ENCODE measurements at regions not wholly inside any gene's neighbourhood (a gene's known extent, or its start where the extent isn't known, plus 50 kb on each side); places are given as distances from the start of the nearest gene placed in this dataset.
"Not testable (repeated sequence)": the region's sequence is repeated elsewhere in the genome, so short reads cannot be mapped to it uniquely, and the experiment has no call there.

DNA sequence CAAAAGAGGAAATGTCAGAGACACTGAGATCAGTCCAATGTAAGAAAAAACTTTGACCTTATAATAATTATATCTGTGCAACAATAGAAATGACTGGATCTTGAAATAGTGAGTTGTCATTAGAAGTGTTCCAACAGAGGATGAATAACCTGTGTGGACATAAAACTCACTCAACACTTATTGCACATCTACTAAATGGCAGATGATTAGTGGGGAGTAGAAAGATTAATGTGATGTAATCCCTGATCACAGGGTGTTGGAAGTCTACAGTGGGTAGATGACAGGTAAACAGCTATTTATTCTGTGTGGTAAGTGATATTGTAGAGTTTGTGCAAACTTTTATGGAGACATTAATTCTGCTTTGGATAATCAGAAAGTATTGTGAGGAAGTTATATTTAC is 177.3 kb upstream of the HMHB1 start:
- peak overlapping the region in 1 of 7 donors; percentile 33 for H3K27ac Mint-ChIP-seq
- Histone ChIP-seq H3K27me3 (ENCODE audit: control insufficient read depth in 2 of 2, insufficient read depth in 2 of 2, low read length in 2 of 2) (no peaks in the 10 kb centered on the region), H3K79me2 (ENCODE audit: insufficient read depth, low read length) (no peaks in the 10 kb centered on the region), H3K4me2 (replicated peaks; ENCODE audit: extremely low read depth, low read length, poor library complexity, severe bottlenecking) (no peak overlapping the region), H3K4me1 (ENCODE audit: control insufficient read depth in 1 of 2, insufficient read depth in 2 of 2, low read length in 2 of 2) (no peaks in the 10 kb centered on the region), H3K27ac (ENCODE audit: low read depth in 1 of 2, low read length in 2 of 2) (no peak overlapping the region), H3K9ac (ENCODE audit: insufficient read depth, low read length, poor library complexity, severe bottlenecking) (no peak overlapping the region), H3K4me3 (replicated peaks in 1 of 3; ENCODE audit: low read depth in 2 of 3, low read length in 3 of 3) (no peak overlapping the region), H2AFZ (ENCODE audit: insufficient read depth, low read depth, low read length, poor library complexity, severe bottlenecking) (no peak overlapping the region), H3K36me3 (replicated peaks in 1 of 2; ENCODE audit: control insufficient read depth in 1 of 2, insufficient read depth in 2 of 2, low read length in 2 of 2) (no peaks in the 10 kb centered on the region), H3K9me3 (replicated peaks in 1 of 2; ENCODE audit: control insufficient read depth in 1 of 2, insufficient read depth in 1 of 2, low read length in 2 of 2) (no peaks in the 10 kb centered on the region), H4K20me1 (ENCODE audit: insufficient read depth, low read length) (no peaks in the 10 kb centered on the region)
- TF ChIP-seq, protein P1, sequence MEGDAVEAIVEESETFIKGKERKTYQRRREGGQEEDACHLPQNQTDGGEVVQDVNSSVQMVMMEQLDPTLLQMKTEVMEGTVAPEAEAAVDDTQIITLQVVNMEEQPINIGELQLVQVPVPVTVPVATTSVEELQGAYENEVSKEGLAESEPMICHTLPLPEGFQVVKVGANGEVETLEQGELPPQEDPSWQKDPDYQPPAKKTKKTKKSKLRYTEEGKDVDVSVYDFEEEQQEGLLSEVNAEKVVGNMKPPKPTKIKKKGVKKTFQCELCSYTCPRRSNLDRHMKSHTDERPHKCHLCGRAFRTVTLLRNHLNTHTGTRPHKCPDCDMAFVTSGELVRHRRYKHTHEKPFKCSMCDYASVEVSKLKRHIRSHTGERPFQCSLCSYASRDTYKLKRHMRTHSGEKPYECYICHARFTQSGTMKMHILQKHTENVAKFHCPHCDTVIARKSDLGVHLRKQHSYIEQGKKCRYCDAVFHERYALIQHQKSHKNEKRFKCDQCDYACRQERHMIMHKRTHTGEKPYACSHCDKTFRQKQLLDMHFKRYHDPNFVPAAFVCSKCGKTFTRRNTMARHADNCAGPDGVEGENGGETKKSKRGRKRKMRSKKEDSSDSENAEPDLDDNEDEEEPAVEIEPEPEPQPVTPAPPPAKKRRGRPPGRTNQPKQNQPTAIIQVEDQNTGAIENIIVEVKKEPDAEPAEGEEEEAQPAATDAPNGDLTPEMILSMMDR (IDR thresholded peaks at IDR 0.05), result no peak
- H3K36me3 Mint-ChIP-seq, result no peaks in the 10 kb centered on the region
- H3K9me3 Mint-ChIP-seq, result no peaks in the 10 kb centered on the region
- no peaks in the 10 kb centered on the region for H3K4me1 Mint-ChIP-seq
- intact Hi-C loops (cut with micrococcal nuclease), result no loop called here
- H3K4me3 Mint-ChIP-seq, result no peak overlapping the region
- H3K27me3 Mint-ChIP-seq (ENCODE audit: low read depth in 3 of 3), result peaks cover 0 to 2% (median 0%) of the 10 kb centered on the region in 3 donors
- DNase-seq, result no peak

DNA sequence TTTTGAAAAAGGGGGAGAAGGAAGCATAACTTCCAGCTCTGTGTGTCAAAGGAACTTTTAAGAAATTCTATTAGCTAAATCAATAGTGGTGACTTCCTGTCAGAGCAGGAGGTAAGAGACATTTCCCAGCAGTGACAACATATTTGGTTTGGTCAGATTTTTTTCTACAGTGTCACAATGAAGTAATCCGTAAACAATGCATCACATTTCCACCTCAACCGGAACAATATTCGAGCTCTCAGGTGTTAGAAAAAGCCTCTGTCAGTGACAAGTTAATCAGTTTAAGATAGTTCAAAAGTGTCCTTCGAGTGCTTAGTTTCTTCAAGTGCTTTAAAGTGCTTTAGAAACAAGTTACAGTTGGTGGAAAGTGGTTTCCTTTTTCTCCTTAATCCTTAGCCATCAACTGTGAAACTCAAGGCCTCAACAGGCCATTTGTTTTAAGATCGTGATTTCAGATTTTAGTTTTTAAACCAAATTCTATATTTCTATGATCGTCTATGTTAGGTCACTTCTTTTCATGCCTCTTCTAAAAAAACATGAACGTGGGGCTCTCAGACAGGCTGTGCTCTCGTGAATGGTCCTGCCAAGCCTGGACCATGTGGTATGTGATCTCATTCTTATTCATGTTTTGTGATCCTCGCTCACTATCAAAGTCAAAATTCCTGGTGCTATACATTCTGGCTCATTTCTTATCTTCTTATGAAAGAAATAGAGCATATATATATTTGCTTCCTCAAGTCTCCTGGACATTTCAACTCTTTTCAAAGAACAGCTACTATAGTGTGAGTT is 181.9 kb upstream of the HMHB1 start:
- H3K36me3 Mint-ChIP-seq, result no peaks in the 10 kb centered on the region

DNA sequence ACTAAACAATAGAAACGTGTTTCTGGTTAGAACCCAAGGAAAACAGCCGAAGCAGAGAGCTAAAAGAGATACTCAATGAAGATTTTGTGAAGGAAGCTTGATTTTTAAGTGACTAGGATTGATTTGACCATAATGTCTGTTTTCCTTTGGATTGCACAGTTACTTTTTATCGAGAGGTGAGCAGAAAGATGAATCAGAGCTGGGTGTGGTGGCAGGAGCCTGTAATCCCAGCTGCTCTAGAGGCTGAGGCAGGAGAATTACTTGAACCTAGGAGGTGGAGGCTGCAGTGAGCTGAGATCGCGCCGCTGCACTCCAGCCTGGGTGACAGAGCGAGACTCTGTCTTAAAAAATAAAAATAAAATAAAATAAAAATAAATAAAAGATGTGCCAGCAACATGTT is 186.9 kb upstream of the HMHB1 start:
- H3K4me2 ChIP-seq (replicated peaks; ENCODE audit: extremely low read depth, low read length, poor library complexity, severe bottlenecking); H3K9me3 Mint-ChIP-seq; H3K4me3 Mint-ChIP-seq; H3K9me3 ChIP-seq (replicated peaks in 1 of 2; ENCODE audit: control insufficient read depth in 1 of 2, insufficient read depth in 1 of 2, low read length in 2 of 2); H3K27ac ChIP-seq (ENCODE audit: low read depth in 1 of 2, low read length in 2 of 2); H3K36me3 ChIP-seq (replicated peaks in 1 of 2; ENCODE audit: control insufficient read depth in 1 of 2, insufficient read depth in 2 of 2, low read length in 2 of 2); H3K79me2 ChIP-seq (ENCODE audit: insufficient read depth, low read length); H3K4me3 ChIP-seq (replicated peaks in 1 of 3; ENCODE audit: low read depth in 2 of 3, low read length in 3 of 3); H4K20me1 ChIP-seq (ENCODE audit: insufficient read depth, low read length); intact Hi-C loops (cut with micrococcal nuclease); H3K4me1 ChIP-seq (ENCODE audit: control insufficient read depth in 1 of 2, insufficient read depth in 2 of 2, low read length in 2 of 2); H3K27me3 ChIP-seq (ENCODE audit: control insufficient read depth in 2 of 2, insufficient read depth in 2 of 2, low read length in 2 of 2); H3K27ac Mint-ChIP-seq; H3K27me3 Mint-ChIP-seq (ENCODE audit: low read depth in 3 of 3); DNase-seq; H3K4me1 Mint-ChIP-seq; H2AFZ ChIP-seq (ENCODE audit: insufficient read depth, low read depth, low read length, poor library complexity, severe bottlenecking); H3K36me3 Mint-ChIP-seq; H3K9ac ChIP-seq (ENCODE audit: insufficient read depth, low read length, poor library complexity, severe bottlenecking): not testable (repeated sequence)
- 80% methylated on average over 1 of the region's 7 CpGs for WGBS (ENCODE audit: insufficient coverage)

More for the DNA sequence above, 181.9 kb upstream of the HMHB1 start:
- Mint-ChIP-seq H3K27ac (no peak overlapping the region), H3K9me3 (peaks cover 0 to 2% (median 0%) of the 10 kb centered on the region in 7 donors), H3K4me1 (no peaks in the 10 kb centered on the region), H3K27me3 (ENCODE audit: low read depth in 3 of 3) (no peaks in the 10 kb centered on the region), H3K4me3 (no peak overlapping the region)
- Histone ChIP-seq H3K27ac (ENCODE audit: low read depth in 1 of 2, low read length in 2 of 2) (no peak overlapping the region), H3K4me1 (ENCODE audit: control insufficient read depth in 1 of 2, insufficient read depth in 2 of 2, low read length in 2 of 2) (no peaks in the 10 kb centered on the region), H3K79me2 (ENCODE audit: insufficient read depth, low read length) (no peaks in the 10 kb centered on the region), H4K20me1 (ENCODE audit: insufficient read depth, low read length) (no peaks in the 10 kb centered on the region), H3K9ac (ENCODE audit: insufficient read depth, low read length, poor library complexity, severe bottlenecking) (no peak overlapping the region), H3K4me2 (replicated peaks; ENCODE audit: extremely low read depth, low read length, poor library complexity, severe bottlenecking) (no peak overlapping the region), H3K9me3 (replicated peaks in 1 of 2; ENCODE audit: control insufficient read depth in 1 of 2, insufficient read depth in 1 of 2, low read length in 2 of 2) (no peaks in the 10 kb centered on the region), H2AFZ (ENCODE audit: insufficient read depth, low read depth, low read length, poor library complexity, severe bottlenecking) (no peak overlapping the region), H3K27me3 (ENCODE audit: control insufficient read depth in 2 of 2, insufficient read depth in 2 of 2, low read length in 2 of 2) (no peaks in the 10 kb centered on the region), H3K4me3 (replicated peaks in 1 of 3; ENCODE audit: low read depth in 2 of 3, low read length in 3 of 3) (no peak overlapping the region), H3K36me3 (replicated peaks in 1 of 2; ENCODE audit: control insufficient read depth in 1 of 2, insufficient read depth in 2 of 2, low read length in 2 of 2) (no peaks in the 10 kb centered on the region)
- 100% methylated on average over 1 of the region's 9 CpGs for WGBS (ENCODE audit: insufficient coverage)
- TF ChIP-seq, protein P1 (IDR thresholded peaks at IDR 0.05), result no peak
- intact Hi-C loops (cut with micrococcal nuclease), result no loop called here
- DNase-seq, result no peak
